PC-3 (cell line): ENCODE measurements at regions not wholly inside any gene's neighbourhood (a gene's known extent, or its start where the extent isn't known, plus 50 kb on each side); places are given as distances from the start of the nearest gene placed in this dataset.

Source experiments
- ATAC-seq: fragments of 200-7000 bp; cut with Tn5 transposase; 2 replicates; pipeline ENCODE4 v1.9.1; 2020; ENCODE audit warnings: mild to moderate bottlenecking, moderate library complexity
- BruUV-seq: library from RNA; stranded (reverse); fragments of 400-500 nt; replicated peaks from 2 replicates; lab custom pipeline; 2021; lab: Mats Ljungman, UMichigan
- CTCF ChIA-PET: fragments of 300-600 bp; sonication (Branson Sonifier 250); formaldehyde crosslinking; loops from one replicate; lab custom pipeline; 2022; ENCODE audit warnings: antibody characterized with exemption; lab: Charles Lee
- POLR2A ChIA-PET: fragments of 300-600 bp; sonication (Branson Sonifier 250); formaldehyde crosslinking; loops from one replicate; lab custom pipeline; 2022; ENCODE audit warnings: antibody characterized with exemption; ENCODE audit not compliant: unreplicated experiment; lab: Charles Lee
- DNase-seq: peaks from one replicate; pipeline ENCODE4 v3.0.0-alpha.2; 2015
- H2AFZ ChIP-seq: fragments of 300-600 bp; sonication (generic); 2 replicates; pipeline ENCODE4 v1.6.0; 2016; ENCODE audit warnings: antibody characterized with exemption, low read length
- H3F3A ChIP-seq: fragments of 300-600 bp; sonication (generic); one replicate; pipeline ENCODE4 v1.6.0; 2017; ENCODE audit warnings: antibody characterized with exemption, low read length, control low read depth, mild to moderate bottlenecking; ENCODE audit not compliant: unreplicated experiment
- H3K27ac ChIP-seq: fragments of 300-600 bp; sonication (generic); 2 replicates; pipeline ENCODE4 v1.5.1; 2016; ENCODE audit warnings: mild to moderate bottlenecking, low read length
- H3K27me3 ChIP-seq: fragments of 300-600 bp; sonication (generic); 2 replicates; pipeline ENCODE4 v1.6.1; 2016; ENCODE audit warnings: low read length, mixed read lengths
- H3K36me3 ChIP-seq: fragments of 300-600 bp; sonication (generic); 2 replicates; pipeline ENCODE4 v1.6.1; 2016; ENCODE audit warnings: low read depth, mixed run types, low read length, mixed read lengths
- H3K4me1 ChIP-seq: fragments of 300-600 bp; sonication (generic); 2 replicates; pipeline ENCODE4 v1.5.1; 2016; ENCODE audit warnings: low read length; ENCODE audit not compliant: insufficient read depth
- H3K4me2 ChIP-seq: fragments of 300-600 bp; sonication (generic); 2 replicates; pipeline ENCODE4 v1.6.0; 2016; ENCODE audit warnings: low read length
- H3K4me3 ChIP-seq: fragments of 300-600 bp; sonication (generic); 2 replicates; pipeline ENCODE4 v1.5.1; 2016; ENCODE audit warnings: mild to moderate bottlenecking, low read length, mixed read lengths
- H3K79me2 ChIP-seq: fragments of 300-600 bp; sonication (generic); 2 replicates; pipeline ENCODE4 v1.6.1; 2017; ENCODE audit warnings: low read length, mixed read lengths
- H3K9ac ChIP-seq: fragments of 300-600 bp; sonication (generic); 2 replicates; pipeline ENCODE4 v1.6.0; 2016; ENCODE audit warnings: mild to moderate bottlenecking, low read length
- H3K9me2 ChIP-seq: fragments of 300-600 bp; sonication (generic); replicated peaks from 2 replicates; pipeline ENCODE4 v1.6.1; 2016; ENCODE audit warnings: mixed run types, low read length, mixed read lengths
- H3K9me3 ChIP-seq: fragments of 300-600 bp; sonication (generic); 2 replicates; pipeline ENCODE4 v1.6.1; 2016; ENCODE audit warnings: low read length, mixed read lengths
- H4K20me1 ChIP-seq: fragments of 300-600 bp; sonication (generic); 2 replicates; pipeline ENCODE4 v1.6.1; 2016; ENCODE audit warnings: low read length, mixed read lengths
- EZH2 ChIP-seq: fragments of 300-600 bp; sonication (generic); IDR thresholded peaks from one replicate; pipeline ENCODE4 v1.6.1; 2017; ENCODE audit warnings: antibody characterized with exemption, mild to moderate bottlenecking, low read length; ENCODE audit not compliant: unreplicated experiment
- EZH2phosphoT487 ChIP-seq: fragments of 300-600 bp; sonication (generic); IDR thresholded peaks from 2 replicates; pipeline ENCODE4 v1.6.1; 2018; ENCODE audit warnings: mild to moderate bottlenecking, antibody characterized with exemption, low read length, borderline replicate concordance
- intact Hi-C: fragments of 100-400 bp; cut with micrococcal nuclease; formaldehyde crosslinking; loops from 2 replicates; pipeline ENCODE4 v1.9.0; 2023
- TF ChIP-seq, protein P1 (sequence below): fragments of 300-600 bp; sonication (generic); conservative IDR thresholded peaks from 2 replicates; pipeline ENCODE4 v1.5.1; 2017; ENCODE audit warnings: antibody characterized with exemption, low read depth, mild to moderate bottlenecking, low read length

DNA sequence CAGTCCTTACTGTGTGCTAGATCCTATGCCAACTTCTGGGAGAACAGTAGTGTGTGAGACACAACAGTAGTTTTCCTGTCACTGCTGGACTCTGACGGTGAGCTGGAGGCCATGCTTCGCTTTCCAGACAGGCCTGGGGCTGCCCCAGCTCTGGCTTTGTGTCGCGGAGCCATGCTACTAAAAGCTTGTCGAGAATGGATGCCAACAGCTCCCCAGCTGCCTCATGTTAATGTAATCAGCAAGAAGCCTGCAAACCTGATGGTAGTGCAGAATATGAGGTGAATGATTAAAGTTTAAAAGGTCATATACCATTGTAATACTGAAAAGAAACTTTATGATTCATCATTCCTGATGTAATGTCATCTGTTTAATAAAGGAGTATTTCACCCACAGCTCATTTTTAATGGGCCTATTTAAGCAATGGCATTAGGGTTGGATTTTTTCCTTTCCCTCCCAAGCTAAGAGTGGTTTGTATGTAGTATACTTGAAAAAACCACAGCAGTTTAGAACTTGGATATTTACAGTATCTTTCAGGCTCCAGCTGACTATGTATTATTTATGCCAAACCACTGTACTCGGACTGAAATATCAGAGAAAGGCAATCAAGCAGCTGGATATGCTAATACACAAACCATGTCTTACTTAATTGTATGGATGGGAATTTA is 343.0 kb downstream of the NUF2 start:
- DNase-seq (no peak), ATAC-seq (peak; percentile 37)
- no peaks in the 10 kb centered on the region for H3K36me3 ChIP-seq
- POLR2A ChIA-PET = no interaction called here
- no peaks in the 10 kb centered on the region for H4K20me1 ChIP-seq
- BruUV-seq = no TSS peak
- H2AFZ ChIP-seq = no peak overlapping the region
- no peaks in the 10 kb centered on the region for H3K9me2 ChIP-seq
- no peak overlapping the region for H3K9ac ChIP-seq
- intact Hi-C loops = loop anchor here (5.0 kb wide), 1 partner anchor 132 kb away; no protein-coding TSS in a partner anchor
- H3K4me3 ChIP-seq = no peak overlapping the region
- H3F3A ChIP-seq = no peaks in the 10 kb centered on the region
- no peaks in the 10 kb centered on the region for H3K79me2 ChIP-seq
- H3K4me2 ChIP-seq = no peak overlapping the region
- TF ChIP-seq EZH2 (no peak), EZH2phosphoT487 (no peak)
- TF ChIP-seq, protein P1, sequence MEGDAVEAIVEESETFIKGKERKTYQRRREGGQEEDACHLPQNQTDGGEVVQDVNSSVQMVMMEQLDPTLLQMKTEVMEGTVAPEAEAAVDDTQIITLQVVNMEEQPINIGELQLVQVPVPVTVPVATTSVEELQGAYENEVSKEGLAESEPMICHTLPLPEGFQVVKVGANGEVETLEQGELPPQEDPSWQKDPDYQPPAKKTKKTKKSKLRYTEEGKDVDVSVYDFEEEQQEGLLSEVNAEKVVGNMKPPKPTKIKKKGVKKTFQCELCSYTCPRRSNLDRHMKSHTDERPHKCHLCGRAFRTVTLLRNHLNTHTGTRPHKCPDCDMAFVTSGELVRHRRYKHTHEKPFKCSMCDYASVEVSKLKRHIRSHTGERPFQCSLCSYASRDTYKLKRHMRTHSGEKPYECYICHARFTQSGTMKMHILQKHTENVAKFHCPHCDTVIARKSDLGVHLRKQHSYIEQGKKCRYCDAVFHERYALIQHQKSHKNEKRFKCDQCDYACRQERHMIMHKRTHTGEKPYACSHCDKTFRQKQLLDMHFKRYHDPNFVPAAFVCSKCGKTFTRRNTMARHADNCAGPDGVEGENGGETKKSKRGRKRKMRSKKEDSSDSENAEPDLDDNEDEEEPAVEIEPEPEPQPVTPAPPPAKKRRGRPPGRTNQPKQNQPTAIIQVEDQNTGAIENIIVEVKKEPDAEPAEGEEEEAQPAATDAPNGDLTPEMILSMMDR = no peak
- H3K9me3 ChIP-seq = no peaks in the 10 kb centered on the region
- no peak overlapping the region for H3K27ac ChIP-seq
- no peaks in the 10 kb centered on the region for H3K4me1 ChIP-seq
- CTCF ChIA-PET = no interaction called here
- no peaks in the 10 kb centered on the region for H3K27me3 ChIP-seq

DNA sequence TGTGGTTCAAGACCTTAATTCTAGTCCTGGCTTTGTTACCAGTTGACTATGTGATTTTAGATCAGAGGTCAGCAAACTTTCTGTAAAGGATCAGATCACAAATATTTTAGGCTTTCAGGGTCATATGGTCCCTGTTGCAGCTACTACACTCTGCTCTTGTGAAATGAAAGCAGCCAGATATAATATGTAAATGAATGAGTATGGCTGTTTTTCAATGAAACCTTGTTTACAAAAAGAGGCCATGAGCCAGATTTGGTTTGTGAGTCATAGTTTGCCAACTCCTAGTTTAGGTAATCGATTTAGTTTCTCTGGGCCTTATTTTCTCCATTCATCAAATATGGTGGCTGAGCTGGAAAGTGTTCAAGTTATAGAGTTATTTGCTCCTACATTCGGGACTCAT is 346.7 kb downstream of the NUF2 start:
- CTCF ChIA-PET = no interaction called here
- DNase-seq (no peak), ATAC-seq (no peak)
- Histone ChIP-seq H3K4me3 (no peak overlapping the region), H3K9me3 (no peaks in the 10 kb centered on the region), H3K27ac (no peak overlapping the region), H3K27me3 (no peaks in the 10 kb centered on the region), H3K36me3 (no peaks in the 10 kb centered on the region), H4K20me1 (no peaks in the 10 kb centered on the region), H2AFZ (no peak overlapping the region), H3K4me2 (no peak overlapping the region), H3F3A (no peaks in the 10 kb centered on the region), H3K9ac (no peak overlapping the region), H3K79me2 (no peaks in the 10 kb centered on the region), H3K9me2 (no peaks in the 10 kb centered on the region), H3K4me1 (no peaks in the 10 kb centered on the region)
- no TSS peak for BruUV-seq
- POLR2A ChIA-PET = no interaction called here
- intact Hi-C loops = no loop called here
- TF ChIP-seq, protein P1 = no peak
- TF ChIP-seq EZH2 = no peak
- no peak for TF ChIP-seq EZH2phosphoT487

DNA sequence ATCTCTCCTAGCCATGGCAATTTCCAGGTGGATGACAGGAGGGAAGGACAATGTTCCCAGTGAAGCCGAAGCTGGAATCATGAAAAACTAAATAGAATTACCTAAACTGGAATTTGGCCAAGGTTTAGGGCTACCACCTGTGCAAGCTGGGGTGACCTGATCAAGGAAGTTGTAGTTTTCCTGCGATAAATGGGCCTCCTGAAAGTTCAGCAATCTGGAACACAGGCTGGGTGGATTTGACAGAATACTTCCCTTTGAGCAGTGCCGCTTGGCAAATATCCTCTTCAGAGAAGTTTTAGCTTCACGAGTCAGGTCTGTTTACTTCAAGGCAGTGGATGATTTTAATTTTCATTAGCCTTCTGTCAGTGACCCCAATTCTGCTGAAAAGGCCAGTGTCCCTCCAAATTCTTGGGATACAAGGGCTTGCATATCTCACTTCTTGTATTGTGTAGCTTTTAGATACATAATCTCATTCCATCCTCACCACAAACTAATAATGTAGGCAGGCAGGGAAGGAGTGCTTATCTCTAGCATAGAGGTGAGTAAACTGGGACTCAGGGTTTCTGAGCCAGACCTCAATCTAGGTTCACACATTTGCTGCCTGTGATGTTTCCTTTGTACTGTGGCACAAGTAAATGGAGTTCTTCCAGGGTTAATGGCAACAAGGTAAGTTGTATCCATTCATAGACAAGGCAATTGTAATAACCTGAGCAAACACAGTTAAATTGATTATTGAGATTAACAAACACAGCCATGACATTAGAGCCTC is 349.4 kb downstream of the NUF2 start:
- no peaks in the 10 kb centered on the region for H3K79me2 ChIP-seq
- H3K27ac ChIP-seq = no peak overlapping the region
- H3K4me3 ChIP-seq = no peak overlapping the region
- ATAC-seq (no peak), DNase-seq (no peak)
- no peaks in the 10 kb centered on the region for H3K4me1 ChIP-seq
- intact Hi-C loops = no loop called here
- H3K9ac ChIP-seq = no peak overlapping the region
- no peaks in the 10 kb centered on the region for H3K27me3 ChIP-seq
- TF ChIP-seq EZH2phosphoT487 = no peak
- TF ChIP-seq EZH2 = no peak
- TF ChIP-seq, protein P1 = no peak
- H3K9me3 ChIP-seq = no peaks in the 10 kb centered on the region
- H3K36me3 ChIP-seq = no peaks in the 10 kb centered on the region
- H3K4me2 ChIP-seq = no peak overlapping the region
- CTCF ChIA-PET = no interaction called here
- H4K20me1 ChIP-seq = no peaks in the 10 kb centered on the region
- H3F3A ChIP-seq = no peaks in the 10 kb centered on the region
- no TSS peak for BruUV-seq
- POLR2A ChIA-PET = no interaction called here
- no peak overlapping the region for H2AFZ ChIP-seq
- no peaks in the 10 kb centered on the region for H3K9me2 ChIP-seq
